ENCODE measurements at regions not wholly inside any gene's neighbourhood (a gene's known extent, or its start where the extent isn't known, plus 50 kb on each side); places are given as distances from the start of the nearest gene placed in this dataset.

- no peaks in the 10 kb centered on the region for H3K36me3 ChIP-seq
- TF ChIP-seq CTCF (IDR thresholded peaks at IDR 0.05) (no peak), POLR2AphosphoS5 (IDR thresholded peaks at IDR 0.05) (no peak), POLR2A (IDR thresholded peaks at IDR 0.05) (no peak), EP300 (IDR thresholded peaks at IDR 0.05; ENCODE audit: low read depth) (no peak)
- H3K27ac ChIP-seq: no peak overlapping the region
- peaks cover 84% of the 10 kb centered on the region for H3K27me3 ChIP-seq
- DNase-seq: no peak
- peaks cover 0 to 11% (median 0%) of the 10 kb centered on the region in 4 donors for H3K4me1 ChIP-seq
- H3K4me3 ChIP-seq: no peak overlapping the region
- in situ Hi-C loops (cut with MboI; ENCODE audit: low pct_ligation_motif_present in 1 of 4, low pct_unique_long_range_greater_than_20kb in 1 of 4, low sequenced_read_pairs in 3 of 4): no loop called here
- no peaks in the 10 kb centered on the region for H3K9me3 ChIP-seq
- intact Hi-C loops (cut with DNase I; ENCODE audit: low total_unique reads): no loop called here
- WGBS, 2 donors (ENCODE audit: low coverage in 1 of 2): 10 to 49% methylated on average over 6 to 22 of the region's 29 CpGs
Measured at GRCh38 chr7:1296356-1296981, 63.8 kb downstream of the UNCX start.

GRCh38 chr7:1297017-1297960 is 64.6 kb downstream of the UNCX start:
- intact Hi-C loops (cut with DNase I; ENCODE audit: low total_unique reads): no loop called here
- 23 to 47% methylated on average over 16 to 44 of the region's 44 CpGs for WGBS, 2 donors (ENCODE audit: low coverage in 1 of 2)
- no peak for DNase-seq
- Histone ChIP-seq H3K9me3 (no peaks in the 10 kb centered on the region), H3K27ac (no peak overlapping the region), H3K4me3 (no peak overlapping the region), H3K4me1 (peaks cover 0 to 11% (median 0%) of the 10 kb centered on the region in 4 donors), H3K27me3 (peaks cover 84% of the 10 kb centered on the region), H3K36me3 (no peaks in the 10 kb centered on the region)
- in situ Hi-C loops (cut with MboI; ENCODE audit: low pct_ligation_motif_present in 1 of 4, low pct_unique_long_range_greater_than_20kb in 1 of 4, low sequenced_read_pairs in 3 of 4): no loop called here
- no peak for TF ChIP-seq POLR2A (IDR thresholded peaks at IDR 0.05)
- no peak for TF ChIP-seq POLR2AphosphoS5 (IDR thresholded peaks at IDR 0.05)
- TF ChIP-seq EP300 (IDR thresholded peaks at IDR 0.05; ENCODE audit: low read depth): no peak
- TF ChIP-seq CTCF (IDR thresholded peaks at IDR 0.05): no peak

- Histone ChIP-seq H3K36me3 (no peaks in the 10 kb centered on the region), H3K27me3 (peaks cover 77% of the 10 kb centered on the region), H3K9me3 (no peaks in the 10 kb centered on the region), H3K4me1 (peaks cover 0 to 11% (median 0%) of the 10 kb centered on the region in 4 donors), H3K4me3 (no peak overlapping the region), H3K27ac (no peak overlapping the region)
- 55% methylated on average over 23 of the region's 28 CpGs; no CpG with 5 or more reads in 1 of the 2 donors for WGBS, 2 donors (ENCODE audit: low coverage in 1 of 2)
- in situ Hi-C loops (cut with MboI; ENCODE audit: low pct_ligation_motif_present in 1 of 4, low pct_unique_long_range_greater_than_20kb in 1 of 4, low sequenced_read_pairs in 3 of 4): no loop called here
- intact Hi-C loops (cut with DNase I; ENCODE audit: low total_unique reads): no loop called here
- no peak for DNase-seq
- TF ChIP-seq EP300 (IDR thresholded peaks at IDR 0.05; ENCODE audit: low read depth) (no peak), POLR2AphosphoS5 (IDR thresholded peaks at IDR 0.05) (no peak), POLR2A (IDR thresholded peaks at IDR 0.05) (no peak), CTCF (IDR thresholded peaks at IDR 0.05) (no peak)
Measured at GRCh38 chr7:1298051-1298930, 65.6 kb downstream of the UNCX start.
